Bone marrow (tissue), 2 donors: ENCODE measurements at regions not wholly inside any gene's neighbourhood (a gene's known extent, or its start where the extent isn't known, plus 50 kb on each side); places are given as distances from the start of the nearest gene placed in this dataset.
"Not testable (repeated sequence)": the region's sequence is repeated elsewhere in the genome, so short reads cannot be mapped to it uniquely, and the experiment has no call there.

Experiments
- DNase-seq, 2 donors: peaks; one replicate each; lab custom pipeline; 2025; lab: John Stamatoyannopoulos, UW

GRCh38 chr2:111503844-111504570 lies 380.0 kb downstream of the ANAPC1 start:
- not testable (repeated sequence) for DNase-seq

GRCh38 chr2:111504571-111504942 lies 379.4 kb downstream of the ANAPC1 start:
- DNase-seq, result not testable (repeated sequence)

- not testable (repeated sequence) for DNase-seq
Observed at GRCh38 chr2:111505267-111505666, 378.7 kb downstream of the ANAPC1 start.

GRCh38 chr2:111506936-111507335 lies 377.1 kb downstream of the ANAPC1 start:
- DNase-seq, result not testable (repeated sequence)

GRCh38 chr2:111509225-111509869 lies 374.6 kb downstream of the ANAPC1 start:
- not testable (repeated sequence) for DNase-seq

GRCh38 chr2:111510384-111510783 lies 373.6 kb downstream of the ANAPC1 start:
- not testable (repeated sequence) for DNase-seq

- DNase-seq, result not testable (repeated sequence)
Observed at GRCh38 chr2:111511062-111511461, 372.9 kb downstream of the ANAPC1 start.

GRCh38 chr2:111512378-111512777 lies 371.6 kb downstream of the ANAPC1 start:
- not testable (repeated sequence) for DNase-seq

- DNase-seq, result not testable (repeated sequence)
Observed at GRCh38 chr2:111514138-111514537, 369.9 kb downstream of the ANAPC1 start.

- DNase-seq, result not testable (repeated sequence)
Observed at GRCh38 chr2:111517050-111517720, 366.8 kb downstream of the ANAPC1 start.

- not testable (repeated sequence) for DNase-seq
Observed at GRCh38 chr2:111517721-111518053, 366.3 kb downstream of the ANAPC1 start.

GRCh38 chr2:111519071-111519470 lies 364.9 kb downstream of the ANAPC1 start:
- DNase-seq, result no peak

GRCh38 chr2:111522231-111522768 lies 361.7 kb downstream of the ANAPC1 start:
- DNase-seq, result no peak

- DNase-seq, result no peak
Observed at GRCh38 chr2:111523009-111523408, 361.0 kb downstream of the ANAPC1 start.

GRCh38 chr2:111525026-111525425 lies 359.0 kb downstream of the ANAPC1 start:
- not testable (repeated sequence) for DNase-seq

GRCh38 chr2:111526041-111526639 lies 357.9 kb downstream of the ANAPC1 start:
- DNase-seq, result peak in 1 of 2 donors; percentile 42

GRCh38 chr2:111527707-111528400 lies 356.1 kb downstream of the ANAPC1 start:
- DNase-seq, result not testable (repeated sequence)

- DNase-seq, result not testable (repeated sequence)
Observed at GRCh38 chr2:111529022-111529421, 355.0 kb downstream of the ANAPC1 start.

- DNase-seq, result not testable (repeated sequence)
Observed at GRCh38 chr2:111530239-111530965, 353.6 kb downstream of the ANAPC1 start.

- not testable (repeated sequence) for DNase-seq
Observed at GRCh38 chr2:111532682-111533556, 351.1 kb downstream of the ANAPC1 start.
